HG03432 (cell line): ENCODE measurements at regions not wholly inside any gene's neighbourhood (a gene's known extent, or its start where the extent isn't known, plus 50 kb on each side); places are given as distances from the start of the nearest gene placed in this dataset.

Source experiments
- ATAC-seq: cut with Tn5 transposase; IDR thresholded peaks from one replicate; pipeline ENCODE4 v1.9.1; 2021; ENCODE audit warnings: mild to moderate bottlenecking, moderate library complexity; ENCODE audit not compliant: unreplicated experiment

DNA sequence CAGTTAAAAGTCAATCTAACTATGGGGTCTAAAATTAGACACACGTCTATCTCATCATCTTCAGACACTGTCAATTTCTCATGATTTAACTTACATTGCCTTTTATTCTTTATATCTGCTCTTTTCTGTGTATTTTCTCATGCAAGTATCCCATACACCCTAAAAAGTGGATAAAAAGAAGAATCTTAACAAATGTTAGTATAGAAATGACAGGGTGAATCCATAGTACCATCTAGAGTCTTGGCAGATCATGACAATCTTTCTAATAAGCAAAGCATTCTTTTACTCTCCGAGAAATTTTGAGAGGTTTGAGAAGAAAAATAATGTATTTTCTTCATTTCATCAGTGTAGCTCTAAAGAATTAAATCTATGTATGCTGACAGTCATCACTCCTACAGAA, 382.7 kb downstream of the C6orf118 start:
- ATAC-seq = no peak

- no peak for ATAC-seq
Observed at GRCh38 chr6:164925681-164926530, 383.5 kb downstream of the C6orf118 start.

DNA sequence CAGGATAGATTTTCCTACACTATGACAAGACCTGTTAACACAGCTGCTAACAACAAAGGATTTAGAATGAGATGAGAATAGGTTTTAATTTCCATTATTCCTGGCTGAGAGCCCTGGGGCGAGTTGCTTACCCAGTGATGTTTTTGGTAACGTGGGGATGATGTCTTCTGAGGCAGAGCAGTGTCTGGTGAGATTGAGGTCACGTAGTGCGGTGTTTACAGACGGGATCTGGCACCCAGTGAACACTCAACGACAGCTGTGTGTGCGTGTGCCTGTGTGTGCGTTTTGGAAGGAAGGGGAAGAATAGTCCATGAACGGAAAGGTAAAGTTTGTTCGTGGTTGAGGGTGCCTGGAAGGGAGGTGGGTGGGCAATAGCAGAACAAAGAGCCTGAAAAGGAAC, 384.7 kb downstream of the C6orf118 start:
- no peak for ATAC-seq

GRCh38 chr6:164917211-164917610, 392.2 kb downstream of the C6orf118 start:
- ATAC-seq = no peak

DNA sequence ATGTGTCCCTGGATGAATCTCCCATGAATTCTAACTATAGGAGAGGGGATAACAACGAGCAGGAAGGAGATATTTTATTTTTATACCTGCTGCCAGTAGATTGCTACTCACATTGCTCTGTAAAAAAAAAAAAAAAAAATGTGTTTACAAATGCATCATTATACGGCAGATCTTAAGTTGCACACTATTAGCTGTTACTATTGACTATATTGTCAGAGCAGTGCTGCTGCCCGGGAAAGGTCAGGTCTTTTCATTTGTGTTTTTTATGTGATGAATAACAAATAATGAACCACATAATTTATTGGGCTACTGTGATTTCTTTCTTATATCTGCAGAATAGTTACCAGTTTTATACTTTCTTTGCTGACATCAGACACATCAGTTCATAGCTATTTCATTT, 393.3 kb downstream of the C6orf118 start:
- no peak for ATAC-seq

DNA sequence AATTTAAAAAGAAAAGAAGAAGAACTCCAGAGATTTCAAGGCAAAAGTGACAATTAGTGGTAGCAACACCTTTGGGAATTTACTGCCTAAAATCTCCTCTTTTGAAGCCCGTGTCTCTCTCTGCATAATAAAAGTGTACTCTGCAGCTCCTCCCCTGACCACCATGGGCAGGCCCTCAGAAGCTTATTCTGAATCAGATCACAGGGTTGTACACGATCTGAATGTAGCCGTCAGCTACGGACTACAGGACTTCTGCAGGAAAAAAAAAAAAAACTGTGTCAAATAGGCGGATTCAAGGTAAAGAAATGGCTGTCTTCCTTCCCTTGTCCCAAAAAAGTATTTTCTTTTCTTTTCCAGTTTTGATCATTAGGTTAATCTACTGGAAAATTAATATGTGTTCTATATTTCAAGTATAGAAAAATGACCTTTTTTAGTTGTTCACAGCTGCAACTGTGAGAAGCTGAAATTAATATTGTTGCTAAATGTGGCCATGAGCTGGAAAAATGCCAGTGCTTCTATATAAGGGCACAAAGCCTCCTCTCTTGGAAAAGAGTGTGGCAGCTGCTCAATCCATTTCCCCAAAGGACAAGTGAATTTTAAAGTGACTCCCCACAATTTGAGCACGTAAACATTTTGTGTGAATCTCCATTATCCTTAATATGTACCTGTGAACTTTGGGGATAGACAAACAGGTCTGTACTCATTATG, 397.4 kb downstream of the C6orf118 start:
- no peak for ATAC-seq

GRCh38 chr6:164911151-164911550, 398.3 kb downstream of the C6orf118 start:
- no peak for ATAC-seq

GRCh38 chr6:164906766-164907165, 402.6 kb downstream of the C6orf118 start:
- no peak for ATAC-seq

DNA sequence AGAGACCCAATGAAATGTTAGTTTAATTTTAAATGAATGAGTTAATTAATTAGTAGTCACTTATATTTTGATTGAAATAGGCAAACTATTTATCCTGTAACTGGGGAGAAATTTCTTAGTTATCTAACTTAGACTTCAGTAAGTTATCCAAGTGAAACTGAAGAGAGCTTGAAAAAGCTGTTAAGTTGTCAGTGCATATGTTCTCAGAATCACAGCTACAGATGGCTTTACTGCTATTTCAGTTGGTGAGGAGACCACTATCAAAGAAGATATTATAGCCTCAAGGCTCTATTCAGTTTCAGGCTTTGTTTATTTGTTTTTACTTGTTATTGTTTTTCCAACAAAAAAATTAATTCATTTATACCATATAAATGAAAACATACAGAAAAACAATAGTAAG, 404.1 kb downstream of the C6orf118 start:
- no peak for ATAC-seq

DNA sequence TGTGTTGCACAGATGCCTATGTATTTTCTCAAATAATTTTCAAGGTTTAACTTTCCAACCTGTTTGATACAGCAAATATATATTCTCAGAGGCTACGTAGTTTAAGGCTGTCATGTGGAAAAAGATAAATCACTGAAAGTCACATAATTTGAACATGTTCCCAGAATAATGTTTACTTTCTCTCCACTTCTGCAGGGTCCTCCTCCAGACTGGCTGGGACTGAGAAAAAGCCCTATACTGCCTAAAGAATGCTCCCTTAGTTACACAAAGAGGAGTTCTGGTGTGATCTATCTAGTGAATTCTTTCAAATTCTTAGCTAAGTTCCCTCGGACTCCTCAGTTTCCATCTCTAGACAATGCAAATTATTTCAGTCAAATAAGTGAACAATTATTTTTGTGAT, 411.0 kb downstream of the C6orf118 start:
- ATAC-seq = no peak

DNA sequence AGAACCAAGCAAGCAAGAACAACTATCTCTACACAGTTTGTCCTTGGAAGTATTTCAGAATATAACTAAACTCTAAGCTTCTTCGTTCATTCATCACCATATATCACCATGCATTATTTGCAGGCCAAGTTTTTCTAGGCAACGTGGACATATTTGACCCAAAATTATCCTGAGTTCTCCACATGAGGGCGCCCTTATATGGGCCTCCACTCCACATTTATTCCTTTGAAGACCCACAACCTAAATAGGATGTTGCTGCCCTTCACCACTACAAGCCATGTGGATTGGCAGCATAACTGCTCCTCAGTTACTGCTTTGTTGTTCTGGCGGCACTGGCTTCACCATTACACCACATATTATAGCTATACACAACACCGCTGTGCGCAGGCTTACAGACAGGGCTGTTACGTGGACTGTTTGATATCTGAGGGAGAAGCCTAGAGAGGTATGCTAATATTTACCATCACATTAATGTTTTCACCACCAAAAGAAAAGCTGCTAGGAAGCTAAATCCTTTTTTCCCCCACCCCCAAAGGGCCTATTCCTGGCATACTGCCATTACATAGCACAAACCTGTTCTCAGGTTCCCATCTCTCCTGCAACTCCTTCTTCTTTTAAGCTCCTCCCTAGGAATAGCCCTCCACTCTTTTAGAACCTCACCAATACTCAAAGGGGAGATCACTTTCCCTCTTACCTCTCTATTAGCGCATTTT, 411.7 kb downstream of the C6orf118 start:
- ATAC-seq = no peak

DNA sequence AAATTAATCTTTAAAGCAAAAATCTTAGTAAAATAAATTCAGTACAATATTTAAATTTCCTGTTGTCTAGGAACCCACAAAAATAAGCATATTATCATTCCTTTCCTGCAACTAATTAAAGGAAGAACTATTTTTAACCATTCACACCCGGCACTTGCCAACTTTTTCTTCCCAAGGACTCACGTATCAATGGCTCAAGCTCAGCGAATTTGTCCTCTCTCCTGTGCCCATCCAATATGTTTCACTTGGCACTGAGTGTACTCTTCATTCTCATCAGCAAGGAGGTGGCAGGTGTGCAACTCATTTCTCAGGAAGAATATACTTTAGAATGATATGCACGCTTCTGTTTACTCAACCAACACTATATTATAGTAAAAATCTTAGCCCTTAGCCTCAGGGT, 419.4 kb downstream of the C6orf118 start:
- ATAC-seq = no peak

DNA sequence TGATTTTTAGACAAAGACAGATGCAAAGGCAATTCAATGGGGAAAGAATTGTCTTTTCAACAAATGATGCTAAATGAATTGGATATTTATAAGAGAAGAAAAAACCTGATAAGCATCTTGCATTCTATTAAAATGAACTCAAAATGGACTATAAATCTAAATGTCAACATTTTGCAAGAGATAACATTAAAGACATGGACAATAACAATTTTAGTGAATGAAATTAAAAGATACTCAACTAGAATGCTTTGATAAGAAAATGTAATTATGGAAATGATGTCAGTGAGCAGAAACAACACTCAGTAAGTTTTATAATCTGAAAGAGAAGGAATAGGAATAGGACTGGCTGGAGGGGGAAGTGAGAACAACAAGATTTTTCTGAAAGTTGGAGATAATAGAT, 421.7 kb downstream of the C6orf118 start:
- ATAC-seq = no peak

DNA sequence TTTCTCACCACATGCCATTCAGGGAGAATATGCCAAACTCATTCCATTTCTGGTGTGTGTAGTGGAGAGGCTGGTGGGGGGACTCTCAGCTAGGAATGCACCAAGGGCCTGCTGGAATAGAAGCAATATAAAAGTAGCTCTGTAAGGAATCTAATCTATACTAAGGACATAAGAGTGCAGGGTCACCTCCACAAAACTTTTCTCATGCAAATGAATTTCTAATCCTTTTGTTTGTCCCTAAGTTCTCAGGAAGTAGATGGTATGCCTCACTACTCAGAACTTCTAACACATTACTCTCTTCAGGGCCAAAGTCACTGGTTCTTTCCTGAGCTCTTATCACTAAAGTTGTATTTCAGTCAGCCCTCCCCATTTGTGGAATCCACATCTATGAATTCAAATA, 427.2 kb downstream of the C6orf118 start:
- ATAC-seq = no peak

GRCh38 chr6:164871783-164872182, 437.6 kb downstream of the C6orf118 start:
- ATAC-seq = no peak

DNA sequence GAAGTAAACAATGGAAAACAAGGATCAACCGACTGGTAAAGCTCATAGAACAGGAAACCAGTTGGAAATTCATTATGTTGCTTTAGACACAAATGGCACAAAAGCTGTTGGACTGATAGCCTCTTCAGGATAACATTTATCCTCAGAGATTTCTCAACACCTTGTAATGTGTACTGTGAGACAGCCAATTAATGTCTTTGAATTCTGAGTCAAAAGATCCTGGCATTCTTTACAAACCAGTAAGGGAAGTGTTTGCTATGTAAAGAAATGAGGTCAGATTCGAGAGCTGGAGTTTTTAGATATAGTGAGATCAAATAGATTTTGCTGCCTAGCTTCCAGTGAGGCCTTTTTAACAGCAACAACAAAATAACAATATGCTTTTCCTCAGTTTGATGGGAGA, 439.2 kb downstream of the C6orf118 start:
- ATAC-seq = no peak

DNA sequence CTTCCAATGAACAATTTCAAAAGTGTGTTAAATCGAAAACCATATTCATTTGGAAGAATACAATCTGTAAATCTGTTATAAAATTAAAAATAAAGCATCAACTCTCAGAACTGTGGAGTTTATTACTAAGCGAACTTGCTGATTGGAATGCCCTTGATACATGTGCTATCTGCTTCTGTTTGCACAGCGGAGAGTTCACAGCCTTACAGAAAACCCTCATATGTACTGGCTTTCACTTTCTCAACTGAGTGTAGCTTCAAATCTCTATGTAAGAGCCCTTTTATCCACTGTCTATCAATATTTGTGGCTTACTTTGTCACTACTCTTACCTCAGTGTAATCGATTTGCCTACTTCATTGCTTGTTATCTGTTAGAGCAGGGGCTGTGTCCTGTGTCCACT, 447.4 kb downstream of the C6orf118 start:
- no peak for ATAC-seq

DNA sequence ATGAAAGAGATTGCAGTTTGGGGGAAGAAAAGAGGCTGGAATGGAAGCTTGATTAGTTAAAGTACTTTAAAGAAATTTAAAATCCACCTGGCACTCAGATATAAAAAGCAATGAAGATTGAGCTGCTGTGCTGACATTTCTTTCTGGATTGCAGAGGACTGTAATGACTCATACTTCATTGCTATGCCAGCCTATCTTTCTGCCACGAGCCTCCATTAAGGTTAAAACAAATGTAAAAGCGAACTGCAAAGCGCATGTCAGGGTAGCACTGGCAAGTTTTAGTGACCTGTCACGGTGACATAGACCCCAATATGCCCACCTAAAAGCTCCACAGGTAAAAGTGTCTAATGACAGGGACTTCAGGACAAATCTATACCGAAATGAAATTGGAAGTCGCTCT, 449.6 kb downstream of the C6orf118 start:
- ATAC-seq = no peak

DNA sequence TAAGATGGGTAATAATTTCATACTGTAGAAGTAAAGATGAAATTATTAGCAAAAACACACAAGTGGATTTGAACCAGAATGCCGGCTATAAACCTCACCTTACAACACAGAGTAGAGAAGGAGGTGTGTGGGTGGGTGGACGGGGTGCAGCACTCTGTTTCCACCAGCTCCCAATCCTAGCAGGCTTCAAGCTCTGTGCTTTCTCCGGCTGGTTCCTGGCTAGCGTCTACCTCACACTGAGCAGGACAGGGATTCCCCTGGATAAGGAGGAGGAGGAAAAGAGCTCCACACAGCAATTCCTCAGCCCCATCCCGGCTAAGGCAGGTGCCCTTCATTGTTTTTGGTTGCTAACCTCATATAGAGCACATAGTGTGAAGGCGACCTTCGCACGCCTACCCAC, 453.3 kb downstream of the C6orf118 start:
- no peak for ATAC-seq

GRCh38 chr6:164855281-164855680, 454.1 kb downstream of the C6orf118 start:
- no peak for ATAC-seq

GRCh38 chr6:164854526-164854925, 454.9 kb downstream of the C6orf118 start:
- ATAC-seq = no peak

- ATAC-seq = no peak
Observed at GRCh38 chr6:164845773-164846172, 463.6 kb downstream of the C6orf118 start.
